ENCODE measurements at regions not wholly inside any gene's neighbourhood (a gene's known extent, or its start where the extent isn't known, plus 50 kb on each side); places are given as distances from the start of the nearest gene placed in this dataset.

DNA sequence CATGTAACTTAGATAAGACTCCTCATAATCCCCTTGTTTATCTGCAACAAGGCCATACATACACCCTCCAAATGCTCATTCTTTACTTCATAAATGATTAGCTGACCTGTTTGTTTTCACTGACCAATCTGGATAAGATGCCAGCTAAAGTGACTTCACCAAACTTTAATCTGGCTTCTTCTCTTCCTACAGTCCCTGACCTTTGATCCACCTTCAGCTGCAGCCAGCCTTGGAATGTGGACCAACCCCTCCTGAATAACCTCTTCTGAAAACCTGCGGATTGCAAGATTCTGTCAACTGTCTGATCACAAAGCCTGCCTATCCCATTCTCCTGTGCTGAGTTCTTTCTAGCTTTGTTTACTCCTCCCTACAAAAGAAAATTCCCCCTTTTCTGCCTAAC is 476.8 kb downstream of the LRRC70 start (continued):
- no peak for TF ChIP-seq CHD7 (IDR thresholded peaks at IDR 0.05; ENCODE audit: low read depth, low read length)
- TF ChIP-seq, protein P1, sequence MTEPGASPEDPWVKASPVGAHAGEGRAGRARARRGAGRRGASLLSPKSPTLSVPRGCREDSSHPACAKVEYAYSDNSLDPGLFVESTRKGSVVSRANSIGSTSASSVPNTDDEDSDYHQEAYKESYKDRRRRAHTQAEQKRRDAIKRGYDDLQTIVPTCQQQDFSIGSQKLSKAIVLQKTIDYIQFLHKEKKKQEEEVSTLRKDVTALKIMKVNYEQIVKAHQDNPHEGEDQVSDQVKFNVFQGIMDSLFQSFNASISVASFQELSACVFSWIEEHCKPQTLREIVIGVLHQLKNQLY (CRISPR knock-in tag; conservative IDR thresholded peaks at IDR 0.05), result no peak

All from K562 (cell line).